Endothelial cell of umbilical vein (primary cell): ENCODE measurements at regions not wholly inside any gene's neighbourhood (a gene's known extent, or its start where the extent isn't known, plus 50 kb on each side); places are given as distances from the start of the nearest gene placed in this dataset.

Experiments used
- BruUV-seq: library from RNA; stranded (reverse); fragments of 400-500 nt; replicated peaks from 2 replicates; lab custom pipeline; 2021; lab: Mats Ljungman, UMichigan
- CTCF ChIA-PET: fragments of 300-600, 350-600 bp; sonication (Branson Sonifier 250); formaldehyde crosslinking; loops from one replicate; lab custom pipeline; 2021; ENCODE audit warnings: antibody characterized with exemption, inconsistent platforms; lab: Charles Lee
- POLR2A ChIA-PET: fragments of 300-600, 350-600 bp; sonication (Branson Sonifier 250); formaldehyde crosslinking; loops from one replicate; lab custom pipeline; 2021; ENCODE audit warnings: antibody characterized with exemption, inconsistent platforms; lab: Charles Lee
- DNase-seq: peaks from one replicate; pipeline ENCODE4 v3.0.0-alpha.2; 2011; ENCODE audit warnings: low read depth, low spot score
- FAIRE-seq: peaks from 2 replicates; lab custom pipeline; 2011; peaks lifted over from hg19 to GRCh38; lab: Jason Lieb, UNC
- H2AFZ ChIP-seq: 2 replicates; pipeline ENCODE4 v1.6.0; 2012; ENCODE audit warnings: low read depth, low read length, control low read depth, inconsistent platforms
- H3K27ac ChIP-seq: 2 replicates; pipeline ENCODE4 v1.5.1; 2011; ENCODE audit warnings: low read depth, mild to moderate bottlenecking, control low read depth, low read length, moderate library complexity; ENCODE audit not compliant: insufficient read depth
- H3K27me3 ChIP-seq, 2 experiments: 2 replicates each; pipeline versions ENCODE4 v1.6.0 to v1.6.1; 2011; ENCODE audit warnings: low read length in 2 of 2, mixed read lengths in 1 of 2; ENCODE audit not compliant: control insufficient read depth in 2 of 2, insufficient read depth in 2 of 2
- H3K36me3 ChIP-seq, 2 experiments: 2 replicates in 1 of 2; 3 replicates in 1 of 2; pipeline ENCODE4 v1.5.1; 2011; ENCODE audit warnings: low read length in 2 of 2, mild to moderate bottlenecking in 1 of 2, moderate library complexity in 1 of 2; ENCODE audit not compliant: control insufficient read depth in 2 of 2, insufficient read depth in 2 of 2; ENCODE audit errors: extremely low read depth in 1 of 2
- H3K4me1 ChIP-seq: 3 replicates; pipeline ENCODE4 v1.5.1; 2011; ENCODE audit warnings: mild to moderate bottlenecking, low read length; ENCODE audit not compliant: control insufficient read depth, insufficient read depth; ENCODE audit errors: extremely low read depth
- H3K4me2 ChIP-seq: 2 replicates; pipeline ENCODE4 v1.6.1; 2011; ENCODE audit warnings: low read length, control low read depth, mixed read lengths; ENCODE audit not compliant: insufficient read depth
- H3K4me3 ChIP-seq, 3 experiments: fragments of 200-600 bp in 1 of 3; sonication (generic), shearing (Covaris generic) in 1 of 3; replicated peaks in 1 of 3; 2 replicates each; pipeline ENCODE4 v1.5.1; 2011 to 2016; ENCODE audit warnings: control low read depth in 3 of 3, low read length in 3 of 3, mild to moderate bottlenecking in 2 of 3, inconsistent platforms in 1 of 3, low read depth in 1 of 3, moderate library complexity in 1 of 3; ENCODE audit not compliant: insufficient read depth in 1 of 3
- H3K79me2 ChIP-seq: 2 replicates; pipeline ENCODE4 v1.6.0; 2012; ENCODE audit warnings: low read length, inconsistent platforms; ENCODE audit not compliant: control insufficient read depth, insufficient read depth
- H3K9ac ChIP-seq: replicated peaks from 2 replicates; pipeline ENCODE3; 2011; ENCODE audit warnings: low read length, control low read depth; ENCODE audit not compliant: insufficient read depth; ENCODE audit errors: extremely low read depth
- H3K9me1 ChIP-seq: replicated peaks from 3 replicates; pipeline ENCODE4 v1.6.0; 2011; ENCODE audit warnings: mild to moderate bottlenecking, low read length; ENCODE audit not compliant: control insufficient read depth, insufficient read depth; ENCODE audit errors: extremely low read depth
- H3K9me3 ChIP-seq: replicated peaks from 2 replicates; pipeline ENCODE4 v1.5.1; 2012; ENCODE audit warnings: low read length, inconsistent platforms; ENCODE audit not compliant: control insufficient read depth, insufficient read depth
- H4K20me1 ChIP-seq: replicated peaks from 2 replicates; pipeline ENCODE3; 2011; ENCODE audit warnings: mild to moderate bottlenecking, low read length; ENCODE audit not compliant: control insufficient read depth, insufficient read depth; ENCODE audit errors: extremely low read depth
- CTCF ChIP-seq, 2 donors: IDR thresholded peaks; 1 replicate in 1 of 2; 2 replicates in 1 of 2; pipeline ENCODE4 v1.5.1; 2011; ENCODE audit warnings: low read length in 2 of 2, mild to moderate bottlenecking in 2 of 2, moderate library complexity in 2 of 2, control low read depth in 1 of 2, inconsistent platforms in 1 of 2, low read depth in 1 of 2; ENCODE audit not compliant: insufficient read depth in 1 of 2; ENCODE audit errors: extremely low read depth in 1 of 2
- EZH2 ChIP-seq: IDR thresholded peaks from 2 replicates; pipeline ENCODE4 v1.6.1; 2012; ENCODE audit warnings: borderline replicate concordance, low read depth, mild to moderate bottlenecking, moderate library complexity, low read length, inconsistent platforms; ENCODE audit not compliant: severe bottlenecking
- FOS ChIP-seq: IDR thresholded peaks from 2 replicates; pipeline ENCODE4 v1.6.1; 2011; ENCODE audit warnings: mild to moderate bottlenecking, low read length, moderate library complexity, borderline replicate concordance; ENCODE audit not compliant: insufficient read depth
- GATA2 ChIP-seq: IDR thresholded peaks from 2 replicates; pipeline ENCODE4 v1.7.0; 2011; ENCODE audit warnings: low read depth, mild to moderate bottlenecking, moderate library complexity, mixed read lengths, low read length; ENCODE audit not compliant: insufficient read length, insufficient read depth
- JUN ChIP-seq: IDR thresholded peaks from 2 replicates; pipeline ENCODE4 v1.6.1; 2011; ENCODE audit warnings: borderline replicate concordance, low read depth; ENCODE audit not compliant: insufficient read length, insufficient read depth
- MAX ChIP-seq: IDR thresholded peaks from 2 replicates; pipeline ENCODE4 v1.6.1; 2011; ENCODE audit not compliant: insufficient read depth, insufficient read length
- MYC ChIP-seq: IDR thresholded peaks from one replicate; pipeline ENCODE4 v1.6.1; 2011; ENCODE audit warnings: mild to moderate bottlenecking, low read depth, low read length
- POLR2A ChIP-seq: IDR thresholded peaks from 2 replicates; pipeline ENCODE4 v1.6.1; 2012; ENCODE audit warnings: low read depth, mild to moderate bottlenecking, control low read depth, low read length
- POLR2AphosphoS5 ChIP-seq: IDR thresholded peaks from 2 replicates; pipeline ENCODE4 v1.6.1; 2012; ENCODE audit warnings: low read depth, mild to moderate bottlenecking, control low read depth, low read length, moderate library complexity; ENCODE audit not compliant: insufficient read depth
- dilution Hi-C: fragments of 300-500 bp; cut with MboI; formaldehyde crosslinking; loops from one replicate; pipeline ENCODE4 v1.15.0; 2019; ENCODE audit warnings: low sequenced_read_pairs; ENCODE audit not compliant: extremely low pct_ligation_motif_present
- intact Hi-C: fragments of 100-400 bp; cut with micrococcal nuclease; formaldehyde crosslinking; loops from one replicate; pipeline ENCODE4 v1.10.0; 2022

DNA sequence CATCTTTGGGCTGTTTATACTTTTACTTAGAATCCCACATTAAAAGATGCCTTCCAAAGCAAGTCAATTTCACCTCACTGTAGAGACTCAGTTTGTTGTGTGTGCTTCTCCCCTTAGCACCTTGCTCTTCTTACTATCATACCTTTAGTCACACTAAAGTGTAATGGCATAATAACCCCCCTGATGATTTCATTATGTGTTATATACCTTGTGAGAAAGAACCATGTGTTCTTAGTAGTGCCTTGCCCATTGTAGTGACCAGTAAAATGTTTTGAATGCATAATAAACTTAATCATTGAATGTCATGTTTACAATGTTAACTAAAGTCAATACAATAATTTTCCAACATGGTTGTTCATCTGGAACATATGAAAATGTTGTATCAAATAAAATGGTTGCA, 1621.9 kb downstream of the PCDH7 start:
- no TSS peak for BruUV-seq
- dilution Hi-C loops, result no loop called here
- H3K4me1 ChIP-seq, result no peaks in the 10 kb centered on the region

More for the DNA sequence above, 1621.9 kb downstream of the PCDH7 start:
- TF ChIP-seq MAX, result no peak
- no peak for TF ChIP-seq MYC
- TF ChIP-seq JUN, result no peak
- no peak for TF ChIP-seq EZH2
- TF ChIP-seq POLR2A, result no peak
- TF ChIP-seq CTCF (IDR thresholded peaks at IDR 0.05; ENCODE audit: extremely low read depth in 1 of 2, insufficient read depth in 1 of 2, low read depth in 1 of 2, low read length in 2 of 2), result no peak
- TF ChIP-seq GATA2, result no peak
- TF ChIP-seq FOS, result no peak
- TF ChIP-seq POLR2AphosphoS5, result no peak
- intact Hi-C loops, result no loop called here
- H3K36me3 ChIP-seq, result no peaks in the 10 kb centered on the region
- no peak overlapping the region for H2AFZ ChIP-seq
- no peak overlapping the region for H3K27ac ChIP-seq
- no peaks in the 10 kb centered on the region for H3K9me1 ChIP-seq
- POLR2A ChIA-PET, result no interaction called here
- H3K27me3 ChIP-seq, result no peaks in the 10 kb centered on the region
- no peak overlapping the region for H3K4me2 ChIP-seq
- no peak for FAIRE-seq
- DNase-seq, result no peak
- H4K20me1 ChIP-seq, result no peaks in the 10 kb centered on the region
- no peaks in the 10 kb centered on the region for H3K9me3 ChIP-seq
- H3K4me3 ChIP-seq, result no peak overlapping the region
- CTCF ChIA-PET, result no interaction called here
- no peak overlapping the region for H3K9ac ChIP-seq
- H3K79me2 ChIP-seq, result no peaks in the 10 kb centered on the region
